MM.1S (cell line): ENCODE measurements at regions not wholly inside any gene's neighbourhood (a gene's known extent, or its start where the extent isn't known, plus 50 kb on each side); places are given as distances from the start of the nearest gene placed in this dataset.

Experiments used
- EZH2 ChIP-seq: fragments of 300-600 bp; sonication (generic); optimal IDR thresholded peaks from 2 replicates; pipeline ENCODE3; 2017; ENCODE audit warnings: low read depth, mild to moderate bottlenecking, antibody characterized with exemption, low read length, mixed read lengths
- TF ChIP-seq, protein P1 (sequence below): fragments of 300-600 bp; sonication (generic); IDR thresholded peaks from 2 replicates; pipeline ENCODE4 v1.5.1; 2016; ENCODE audit warnings: antibody characterized with exemption, low read length, mixed read lengths

- no peak for TF ChIP-seq EZH2
- TF ChIP-seq, protein P1, sequence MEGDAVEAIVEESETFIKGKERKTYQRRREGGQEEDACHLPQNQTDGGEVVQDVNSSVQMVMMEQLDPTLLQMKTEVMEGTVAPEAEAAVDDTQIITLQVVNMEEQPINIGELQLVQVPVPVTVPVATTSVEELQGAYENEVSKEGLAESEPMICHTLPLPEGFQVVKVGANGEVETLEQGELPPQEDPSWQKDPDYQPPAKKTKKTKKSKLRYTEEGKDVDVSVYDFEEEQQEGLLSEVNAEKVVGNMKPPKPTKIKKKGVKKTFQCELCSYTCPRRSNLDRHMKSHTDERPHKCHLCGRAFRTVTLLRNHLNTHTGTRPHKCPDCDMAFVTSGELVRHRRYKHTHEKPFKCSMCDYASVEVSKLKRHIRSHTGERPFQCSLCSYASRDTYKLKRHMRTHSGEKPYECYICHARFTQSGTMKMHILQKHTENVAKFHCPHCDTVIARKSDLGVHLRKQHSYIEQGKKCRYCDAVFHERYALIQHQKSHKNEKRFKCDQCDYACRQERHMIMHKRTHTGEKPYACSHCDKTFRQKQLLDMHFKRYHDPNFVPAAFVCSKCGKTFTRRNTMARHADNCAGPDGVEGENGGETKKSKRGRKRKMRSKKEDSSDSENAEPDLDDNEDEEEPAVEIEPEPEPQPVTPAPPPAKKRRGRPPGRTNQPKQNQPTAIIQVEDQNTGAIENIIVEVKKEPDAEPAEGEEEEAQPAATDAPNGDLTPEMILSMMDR, result no peak
Observed at GRCh38 chr9:118088090-118088489, 383.9 kb downstream of the TLR4 start.
